ENCODE measurements at regions not wholly inside any gene's neighbourhood (a gene's known extent, or its start where the extent isn't known, plus 50 kb on each side); places are given as distances from the start of the nearest gene placed in this dataset.

DNA sequence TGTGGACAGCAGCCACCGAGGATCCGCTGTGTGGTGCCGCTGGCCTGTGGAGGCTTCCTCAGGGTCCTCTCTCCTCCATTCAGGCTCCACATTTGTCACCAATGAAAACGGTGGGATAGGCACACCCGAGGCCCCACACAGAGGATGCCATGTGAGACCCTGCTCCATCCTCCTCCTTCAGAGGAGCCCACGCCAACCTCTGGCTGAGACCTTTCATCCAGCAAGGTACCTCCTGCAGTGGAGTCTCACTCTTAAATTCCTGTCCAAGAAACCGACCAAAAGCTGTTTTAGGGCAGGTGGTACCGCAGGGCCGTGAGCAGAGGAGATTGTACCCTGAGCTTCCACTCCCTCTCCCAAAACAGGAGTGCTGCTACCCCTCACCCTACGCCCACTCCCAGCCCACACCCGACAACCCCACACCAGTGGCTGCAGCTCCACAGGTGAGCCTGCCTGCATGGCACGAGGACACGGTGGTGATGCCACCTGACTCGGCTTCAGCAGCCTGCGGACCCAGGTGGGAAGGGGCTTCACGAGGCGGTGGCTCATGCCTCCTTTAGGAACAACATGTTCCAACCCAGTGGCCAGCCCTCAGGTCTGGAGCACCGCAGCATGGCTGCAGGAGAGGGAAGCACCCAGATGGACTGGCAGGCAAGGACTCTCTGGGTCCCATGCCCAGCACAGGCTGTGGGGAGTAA lies 237.6 kb upstream of the AFDN start:
- peaks cover 3% of the 10 kb centered on the region for H3K36me3 Mint-ChIP-seq (ENCODE audit: low read depth)
- H3K9me3 Mint-ChIP-seq: peaks cover 9% of the 10 kb centered on the region
- H3K4me1 Mint-ChIP-seq: no peaks in the 10 kb centered on the region
- no peak overlapping the region for H3K4me3 Mint-ChIP-seq
- no peak for DNase-seq
- H3K27ac Mint-ChIP-seq: no peak overlapping the region
- H3K27me3 Mint-ChIP-seq: peaks cover 8% of the 10 kb centered on the region
- no peak for ATAC-seq

DNA sequence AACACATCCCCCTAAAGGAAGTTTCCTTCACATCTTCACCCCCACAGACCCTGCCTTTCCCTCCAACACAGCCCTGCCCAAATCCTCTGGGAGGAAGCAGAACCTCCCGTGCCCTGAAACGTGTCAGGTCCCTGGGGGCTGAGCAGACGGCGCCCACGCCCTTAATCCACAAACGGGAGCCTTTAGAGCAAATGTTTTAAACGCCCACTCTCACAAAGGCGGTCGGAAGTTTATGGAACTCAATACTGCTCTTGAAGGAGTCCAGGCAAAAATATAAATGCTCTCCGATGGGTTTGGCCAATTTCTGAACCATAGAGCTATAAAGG lies 237.1 kb upstream of the AFDN start:
- no peak overlapping the region for H3K4me3 Mint-ChIP-seq
- DNase-seq: no peak

GRCh38 chr6:167590193-167590592 lies 236.5 kb upstream of the AFDN start:
- Mint-ChIP-seq H3K36me3 (ENCODE audit: low read depth) (peaks cover 3% of the 10 kb centered on the region), H3K27me3 (peaks cover 8% of the 10 kb centered on the region), H3K4me3 (no peak overlapping the region), H3K27ac (no peak overlapping the region), H3K9me3 (peaks cover 9% of the 10 kb centered on the region), H3K4me1 (no peaks in the 10 kb centered on the region)
- DNase-seq (no peak), ATAC-seq (no peak)

More for the DNA sequence above, 237.1 kb upstream of the AFDN start:
- Mint-ChIP-seq H3K36me3 (ENCODE audit: low read depth) (peaks cover 3% of the 10 kb centered on the region), H3K27ac (no peak overlapping the region), H3K4me1 (no peaks in the 10 kb centered on the region), H3K27me3 (peaks cover 8% of the 10 kb centered on the region), H3K9me3 (peaks cover 9% of the 10 kb centered on the region)
- no peak for ATAC-seq

Data from activated naive CD8-positive, alpha-beta T cell treated with anti-CD3 and anti-CD28 coated beads, Interleukin-2, amount 50 U/mL, for 24 hours (primary cell).